GM12864 (cell line): ENCODE measurements at regions not wholly inside any gene's neighbourhood (a gene's known extent, or its start where the extent isn't known, plus 50 kb on each side); places are given as distances from the start of the nearest gene placed in this dataset.
"Not testable (repeated sequence)": the region's sequence is repeated elsewhere in the genome, so short reads cannot be mapped to it uniquely, and the experiment has no call there.

ENCODE experiments used
- DNase-seq: peaks from one replicate; pipeline ENCODE4 v3.0.0-alpha.2; 2011; ENCODE audit warnings: low read depth
- H3K4me3 ChIP-seq: 2 replicates; pipeline ENCODE4 v1.5.1; 2011; ENCODE audit warnings: mild to moderate bottlenecking, low read depth, low read length, control low read depth
- TF ChIP-seq, protein P1 (sequence below): IDR thresholded peaks from 2 replicates; pipeline ENCODE4 v1.5.1; 2011; ENCODE audit warnings: low read depth, mild to moderate bottlenecking, moderate library complexity, low read length, control low read depth, inconsistent platforms; ENCODE audit errors: missing control alignments

DNA sequence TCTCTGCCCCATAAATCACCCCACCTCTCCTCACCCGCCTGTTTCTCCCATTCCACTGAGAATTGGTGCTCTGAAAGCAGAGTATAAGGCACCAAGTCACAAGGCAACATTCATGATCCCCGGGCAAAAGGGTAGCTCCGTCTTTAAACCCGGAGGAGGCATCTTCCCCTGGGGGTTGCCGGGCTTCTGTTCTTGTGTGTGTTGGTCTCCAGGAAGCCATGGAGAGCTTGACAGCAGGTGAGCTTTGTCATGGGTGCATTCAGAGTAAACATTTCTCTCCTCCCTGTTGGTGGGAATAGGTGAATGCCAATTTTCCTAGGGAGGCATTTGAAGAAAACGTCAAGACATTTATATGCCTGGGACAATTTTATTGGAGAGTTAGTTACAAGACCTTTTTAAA lies 275.5 kb upstream of the USP9Y start:
- H3K4me3 ChIP-seq: no peak overlapping the region
- TF ChIP-seq, protein P1, sequence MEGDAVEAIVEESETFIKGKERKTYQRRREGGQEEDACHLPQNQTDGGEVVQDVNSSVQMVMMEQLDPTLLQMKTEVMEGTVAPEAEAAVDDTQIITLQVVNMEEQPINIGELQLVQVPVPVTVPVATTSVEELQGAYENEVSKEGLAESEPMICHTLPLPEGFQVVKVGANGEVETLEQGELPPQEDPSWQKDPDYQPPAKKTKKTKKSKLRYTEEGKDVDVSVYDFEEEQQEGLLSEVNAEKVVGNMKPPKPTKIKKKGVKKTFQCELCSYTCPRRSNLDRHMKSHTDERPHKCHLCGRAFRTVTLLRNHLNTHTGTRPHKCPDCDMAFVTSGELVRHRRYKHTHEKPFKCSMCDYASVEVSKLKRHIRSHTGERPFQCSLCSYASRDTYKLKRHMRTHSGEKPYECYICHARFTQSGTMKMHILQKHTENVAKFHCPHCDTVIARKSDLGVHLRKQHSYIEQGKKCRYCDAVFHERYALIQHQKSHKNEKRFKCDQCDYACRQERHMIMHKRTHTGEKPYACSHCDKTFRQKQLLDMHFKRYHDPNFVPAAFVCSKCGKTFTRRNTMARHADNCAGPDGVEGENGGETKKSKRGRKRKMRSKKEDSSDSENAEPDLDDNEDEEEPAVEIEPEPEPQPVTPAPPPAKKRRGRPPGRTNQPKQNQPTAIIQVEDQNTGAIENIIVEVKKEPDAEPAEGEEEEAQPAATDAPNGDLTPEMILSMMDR: no peak
- no peak for DNase-seq

DNA sequence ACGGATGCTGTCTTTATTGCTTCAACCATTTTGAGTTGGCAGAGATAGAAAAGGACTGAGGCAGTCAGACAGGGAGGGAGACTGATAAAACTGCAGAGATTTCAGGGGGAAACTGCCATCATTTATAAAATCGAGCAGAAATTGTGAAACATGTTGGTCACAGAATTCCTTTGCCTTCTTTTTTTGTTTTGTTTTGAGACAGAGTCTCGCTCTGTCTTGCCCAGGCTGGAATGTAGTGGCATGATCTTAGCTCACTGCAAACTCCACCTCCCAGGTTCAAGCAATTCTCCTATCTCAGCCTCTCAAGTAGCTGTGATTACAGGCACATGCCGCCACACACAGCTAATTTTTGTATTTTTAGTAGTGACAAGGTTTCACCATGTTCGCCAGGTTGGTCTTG lies 273.7 kb upstream of the USP9Y start:
- TF ChIP-seq, protein P1: no peak
- no peak for DNase-seq
- H3K4me3 ChIP-seq: no peak overlapping the region

DNA sequence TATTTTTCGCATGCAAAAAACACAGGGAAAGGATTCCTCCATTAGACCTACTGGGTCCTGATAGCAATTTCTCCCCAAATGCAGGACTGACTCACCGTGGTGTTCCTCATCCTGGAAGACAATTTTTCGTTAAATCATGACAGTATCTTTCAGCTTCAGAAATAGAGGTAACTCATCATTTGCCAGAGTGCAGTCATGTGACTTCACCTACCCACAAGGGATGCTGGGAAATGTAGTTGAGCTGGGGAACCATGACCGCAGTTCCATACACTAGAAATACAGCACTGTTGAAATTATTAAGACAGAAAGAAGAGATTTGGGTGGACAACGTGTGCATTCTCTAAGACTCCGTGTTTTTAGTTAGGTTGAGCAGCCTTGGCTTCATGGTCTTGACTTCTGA lies 269.5 kb upstream of the USP9Y start:
- no peak overlapping the region for H3K4me3 ChIP-seq
- no peak for DNase-seq
- TF ChIP-seq, protein P1: no peak

DNA sequence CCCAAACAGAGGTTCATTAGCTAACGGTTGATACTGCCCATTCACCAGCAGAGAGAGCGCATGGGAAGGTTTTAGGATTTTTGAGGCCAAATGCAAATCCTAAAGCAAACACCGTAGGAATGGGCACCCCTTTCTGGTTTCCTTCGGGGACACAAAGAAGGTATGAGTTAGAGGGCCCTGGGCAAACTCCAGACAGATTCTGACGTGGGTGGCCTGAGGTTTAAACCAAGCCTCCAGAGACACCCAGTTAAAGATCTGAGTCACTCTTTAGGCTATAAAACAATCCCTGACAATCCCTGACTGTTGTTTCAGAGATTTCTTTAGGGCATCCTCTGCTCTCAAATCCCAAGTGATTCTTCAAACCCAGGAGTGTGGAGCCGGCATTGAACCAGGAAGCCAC lies 262.2 kb upstream of the USP9Y start:
- not testable (repeated sequence) for H3K4me3 ChIP-seq, DNase-seq

DNA sequence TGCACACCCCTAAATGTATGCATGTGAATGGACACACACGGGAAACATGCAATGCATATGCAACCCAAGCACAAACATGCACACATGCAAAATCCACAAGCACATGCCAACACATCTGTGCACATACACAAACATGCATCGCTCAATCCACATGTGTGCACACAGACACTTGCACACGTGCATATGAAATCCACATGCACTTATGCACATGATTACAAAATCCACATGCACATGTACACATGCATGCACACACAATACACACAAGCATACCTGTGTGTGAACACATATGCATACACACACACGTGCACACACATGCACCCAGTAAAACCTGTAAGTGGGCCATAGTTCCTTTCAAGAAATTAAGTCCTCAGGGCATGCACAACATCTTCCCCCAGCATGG lies 256.8 kb upstream of the USP9Y start:
- TF ChIP-seq, protein P1: no peak
- DNase-seq: no peak

DNA sequence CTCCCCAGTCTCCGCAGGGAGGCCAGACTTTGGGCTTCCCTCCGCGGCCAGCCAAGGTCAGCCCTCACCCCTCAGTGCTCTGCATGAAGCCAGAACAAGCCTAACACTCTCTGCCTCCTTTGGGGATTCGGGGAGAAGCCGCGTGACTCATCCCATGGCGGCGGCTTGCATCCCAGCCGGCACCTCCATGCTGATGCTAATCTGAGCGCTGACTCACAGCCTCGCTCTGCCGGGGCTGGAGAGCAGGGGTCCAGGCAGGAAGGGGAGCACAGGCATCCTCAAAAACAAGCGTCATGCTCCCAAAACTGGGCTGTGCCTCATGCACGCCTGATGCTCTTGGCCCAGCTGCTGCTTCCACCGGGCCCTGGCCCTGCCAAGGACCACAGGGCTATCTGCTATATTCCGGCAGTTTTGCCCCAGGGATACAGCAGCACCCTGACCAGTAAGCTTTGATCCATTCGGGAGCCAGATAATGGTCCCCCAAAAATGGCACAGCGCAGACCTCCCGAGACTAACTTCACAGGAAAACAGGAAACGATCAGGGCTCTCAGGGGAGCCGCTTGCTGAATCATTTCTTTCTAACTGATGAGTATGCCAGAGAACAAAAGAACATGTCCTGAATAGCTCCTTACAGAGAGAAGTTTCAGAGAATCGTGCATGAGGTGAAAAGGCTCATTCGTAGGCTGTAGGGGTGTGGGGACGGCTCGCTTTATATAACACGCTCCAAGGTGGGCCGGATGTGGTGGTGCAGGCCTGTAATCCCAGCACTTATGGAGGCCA lies 254.4 kb upstream of the USP9Y start:
- not testable (repeated sequence) for DNase-seq, H3K4me3 ChIP-seq

More for the DNA sequence above, 256.8 kb upstream of the USP9Y start:
- H3K4me3 ChIP-seq: no peak overlapping the region

DNA sequence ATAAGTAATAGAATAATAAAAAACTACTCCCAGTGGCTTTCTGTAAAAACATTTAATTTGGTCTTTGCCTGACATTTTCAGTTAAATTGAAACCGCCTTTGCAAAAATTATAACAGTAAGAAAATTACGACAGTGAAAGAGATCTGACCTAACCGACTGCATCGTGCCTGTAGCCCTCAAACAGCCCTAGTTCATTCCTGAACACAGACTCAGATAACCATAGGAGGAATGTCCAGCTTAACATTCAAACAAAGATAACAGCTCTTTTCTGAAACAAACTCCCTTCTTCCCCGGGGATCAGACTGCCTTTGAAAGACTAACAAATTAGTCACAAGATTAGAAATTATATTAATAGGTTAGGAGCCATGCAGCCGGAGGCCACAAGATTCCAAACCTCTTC lies 252.5 kb upstream of the USP9Y start:
- H3K4me3 ChIP-seq, DNase-seq: not testable (repeated sequence)

DNA sequence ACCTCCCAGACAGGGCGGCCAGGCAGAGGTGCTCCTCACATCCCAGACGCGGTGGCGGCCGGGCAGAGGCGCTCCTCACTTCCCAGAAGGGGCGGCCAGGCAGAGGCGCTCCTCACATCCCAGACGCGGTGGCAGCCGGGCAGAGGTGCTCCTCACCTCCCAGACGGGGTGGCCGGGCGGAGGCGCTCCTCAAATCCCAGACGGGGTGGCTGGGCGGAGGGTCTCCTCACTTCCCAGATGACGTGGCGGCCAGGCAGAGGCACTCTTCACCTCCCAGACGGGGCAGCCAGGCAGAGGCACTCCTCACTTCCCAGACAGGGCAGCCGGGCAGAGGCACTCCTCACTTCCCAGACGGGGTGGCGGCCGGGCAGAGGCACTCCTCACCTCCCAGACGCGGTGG lies 247.7 kb upstream of the USP9Y start:
- not testable (repeated sequence) for H3K4me3 ChIP-seq

DNA sequence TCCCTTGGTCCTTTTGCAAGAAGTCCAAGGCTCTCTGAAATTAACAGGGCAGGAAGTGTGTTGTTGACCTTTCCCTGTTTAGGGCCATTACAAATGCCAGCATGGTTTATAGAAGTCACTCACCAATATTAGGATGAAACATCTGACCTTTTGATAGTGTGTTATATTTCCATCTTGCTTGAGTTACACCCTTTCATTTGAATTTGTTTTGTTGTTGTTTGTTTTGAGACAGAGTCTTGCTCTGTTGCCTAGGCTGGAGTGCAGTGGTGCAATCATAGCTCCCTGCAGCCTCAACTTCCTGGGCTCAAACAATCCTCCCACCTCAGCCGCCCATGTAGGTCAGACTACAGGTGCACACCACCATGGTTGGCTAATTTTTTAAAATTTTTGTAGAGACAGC lies 241.1 kb upstream of the USP9Y start:
- TF ChIP-seq, protein P1: no peak
- H3K4me3 ChIP-seq: no peak overlapping the region
- no peak for DNase-seq

More for the DNA sequence above, 247.7 kb upstream of the USP9Y start:
- DNase-seq: not testable (repeated sequence)
